Inflammatory macrophage (primary cell): ENCODE measurements at regions not wholly inside any gene's neighbourhood (a gene's known extent, or its start where the extent isn't known, plus 50 kb on each side); places are given as distances from the start of the nearest gene placed in this dataset.

ENCODE experiments used
- DNase-seq, 2 donors: peaks; one replicate each; pipeline ENCODE4 v3.0.0-alpha.2; 2020 to 2022

- DNase-seq: no peak
Measured at GRCh38 chr2:155125585-155126230, 427.2 kb downstream of the KCNJ3 start.

GRCh38 chr2:155115846-155116245 lies 417.4 kb downstream of the KCNJ3 start:
- no peak for DNase-seq

- no peak for DNase-seq
Measured at GRCh38 chr2:155111070-155111469, 412.6 kb downstream of the KCNJ3 start.

GRCh38 chr2:155109527-155109926 lies 411.0 kb downstream of the KCNJ3 start:
- DNase-seq: no peak

GRCh38 chr2:155100261-155100660 lies 401.8 kb downstream of the KCNJ3 start:
- no peak for DNase-seq

- no peak for DNase-seq
Measured at GRCh38 chr2:155099784-155100183, 401.3 kb downstream of the KCNJ3 start.

- DNase-seq: no peak
Measured at GRCh38 chr2:155095613-155096012, 397.1 kb downstream of the KCNJ3 start.

GRCh38 chr2:155080373-155080772 lies 381.9 kb downstream of the KCNJ3 start:
- DNase-seq: no peak

- no peak for DNase-seq
Measured at GRCh38 chr2:155070489-155070888, 372.0 kb downstream of the KCNJ3 start.

- DNase-seq: no peak
Measured at GRCh38 chr2:155062922-155063258, 364.4 kb downstream of the KCNJ3 start.

- no peak for DNase-seq
Measured at GRCh38 chr2:155062250-155062921, 363.9 kb downstream of the KCNJ3 start.

GRCh38 chr2:155060896-155061295 lies 362.4 kb downstream of the KCNJ3 start:
- DNase-seq: no peak

- no peak for DNase-seq
Measured at GRCh38 chr2:155054712-155055111, 356.2 kb downstream of the KCNJ3 start.

GRCh38 chr2:155043097-155043496 lies 344.6 kb downstream of the KCNJ3 start:
- no peak for DNase-seq

GRCh38 chr2:155035308-155035707 lies 336.8 kb downstream of the KCNJ3 start:
- DNase-seq: no peak

GRCh38 chr2:155033652-155034051 lies 335.2 kb downstream of the KCNJ3 start:
- DNase-seq: no peak

GRCh38 chr2:155030296-155030695 lies 331.8 kb downstream of the KCNJ3 start:
- no peak for DNase-seq

GRCh38 chr2:155026651-155027174 lies 328.2 kb downstream of the KCNJ3 start:
- no peak for DNase-seq

GRCh38 chr2:155023674-155024073 lies 325.2 kb downstream of the KCNJ3 start:
- no peak for DNase-seq

GRCh38 chr2:155022531-155022930 lies 324.0 kb downstream of the KCNJ3 start:
- DNase-seq: no peak

GRCh38 chr2:155021618-155022017 lies 323.1 kb downstream of the KCNJ3 start:
- DNase-seq: no peak

- DNase-seq: no peak
Measured at GRCh38 chr2:155020246-155020645, 321.8 kb downstream of the KCNJ3 start.

GRCh38 chr2:155010925-155011324 lies 312.4 kb downstream of the KCNJ3 start:
- DNase-seq: no peak

- no peak for DNase-seq
Measured at GRCh38 chr2:154995361-154995760, 296.9 kb downstream of the KCNJ3 start.

GRCh38 chr2:154992826-154993225 lies 294.3 kb downstream of the KCNJ3 start:
- no peak for DNase-seq
